Uterus (tissue), 3 donors: ENCODE measurements at regions not wholly inside any gene's neighbourhood (a gene's known extent, or its start where the extent isn't known, plus 50 kb on each side); places are given as distances from the start of the nearest gene placed in this dataset.

ENCODE experiments used
- DNase-seq, 2 donors: peaks; one replicate each; pipeline ENCODE4 v3.0.0-alpha.2; 2019 to 2020
- H3K27ac ChIP-seq, 2 donors: fragments of 200-600 bp; sonication (generic); 1 replicate in 1 of 2; 2 replicates in 1 of 2; pipeline ENCODE4 v1.5.1; 2016 to 2018
- H3K27me3 ChIP-seq, 2 donors: fragments of 200-600 bp; sonication (generic); one replicate each; pipeline ENCODE4 v1.5.1; 2018 to 2019; ENCODE audit warnings: control low read depth in 1 of 2
- H3K36me3 ChIP-seq, 2 donors: fragments of 200-600 bp; sonication (generic); one replicate each; pipeline ENCODE4 v1.5.1; 2019; ENCODE audit warnings: control low read depth in 1 of 2
- H3K4me1 ChIP-seq, 2 donors: fragments of 200-600 bp; sonication (generic); one replicate each; pipeline ENCODE4 v1.5.1; 2018 to 2019; ENCODE audit warnings: control low read depth in 1 of 2
- H3K4me3 ChIP-seq, 2 donors: fragments of 200-600 bp; sonication (generic); 1 replicate in 1 of 2; 2 replicates in 1 of 2; pipeline ENCODE4 v1.5.1; 2018 to 2019; ENCODE audit warnings: mild to moderate bottlenecking in 1 of 2
- H3K9me3 ChIP-seq, 2 donors: fragments of 200-600 bp; sonication (generic); one replicate each; pipeline ENCODE4 v1.5.1; 2019; ENCODE audit warnings: control low read depth in 1 of 2
- POLR2A ChIP-seq, 2 donors: fragments of 450-650 bp; IDR thresholded peaks; one replicate each; pipeline ENCODE4 v1.6.1; 2016; ENCODE audit warnings: antibody characterized with exemption in 2 of 2, mild to moderate bottlenecking in 1 of 2, moderate library complexity in 1 of 2
- intact Hi-C: fragments of 100-400 bp; cut with DNase I; formaldehyde crosslinking; loops from one replicate; pipeline ENCODE4 v1.15.1; 2023; ENCODE audit warnings: low total_unique reads
- TF ChIP-seq, protein P1 (sequence below), 4 experiments: fragments of 200-600 bp in 2 of 4; fragments of 450-650 bp in 2 of 4; sonication (generic) in 2 of 4; IDR thresholded peaks; one replicate each; pipeline ENCODE4 v1.5.1; 2016 to 2019; ENCODE audit warnings: antibody characterized with exemption in 4 of 4, mild to moderate bottlenecking in 2 of 4, moderate library complexity in 1 of 4
- donor health status: DM: yes; HTN: yes; CAD: no.

DNA sequence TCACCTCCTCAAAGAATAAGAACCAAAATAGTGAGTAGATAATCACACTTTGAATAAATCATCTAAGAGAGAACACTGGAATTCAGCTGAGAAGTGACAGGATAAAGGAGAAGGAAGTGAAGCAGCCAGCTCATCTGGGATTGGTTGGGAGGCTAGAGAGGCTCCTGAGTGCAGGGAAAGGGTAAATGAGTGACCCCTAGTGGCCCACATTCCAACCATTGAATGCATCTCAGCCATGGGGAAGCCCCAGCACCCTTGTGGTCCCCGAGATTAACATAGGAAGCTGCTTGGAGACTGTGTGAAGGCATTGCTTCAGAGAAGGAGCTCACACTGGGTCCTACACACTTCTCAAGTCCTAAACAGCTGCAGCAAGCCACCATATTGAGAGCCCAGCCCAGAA lies 82.3 kb downstream of the JRKL start:
- no peak overlapping the region for H3K4me3 ChIP-seq
- no peaks in the 10 kb centered on the region for H3K27me3 ChIP-seq
- H3K27ac ChIP-seq, result no peak overlapping the region
- DNase-seq, result no peak
- intact Hi-C loops, result no loop called here
- no peaks in the 10 kb centered on the region for H3K4me1 ChIP-seq
- H3K9me3 ChIP-seq, result no peaks in the 10 kb centered on the region
- TF ChIP-seq, protein P1, sequence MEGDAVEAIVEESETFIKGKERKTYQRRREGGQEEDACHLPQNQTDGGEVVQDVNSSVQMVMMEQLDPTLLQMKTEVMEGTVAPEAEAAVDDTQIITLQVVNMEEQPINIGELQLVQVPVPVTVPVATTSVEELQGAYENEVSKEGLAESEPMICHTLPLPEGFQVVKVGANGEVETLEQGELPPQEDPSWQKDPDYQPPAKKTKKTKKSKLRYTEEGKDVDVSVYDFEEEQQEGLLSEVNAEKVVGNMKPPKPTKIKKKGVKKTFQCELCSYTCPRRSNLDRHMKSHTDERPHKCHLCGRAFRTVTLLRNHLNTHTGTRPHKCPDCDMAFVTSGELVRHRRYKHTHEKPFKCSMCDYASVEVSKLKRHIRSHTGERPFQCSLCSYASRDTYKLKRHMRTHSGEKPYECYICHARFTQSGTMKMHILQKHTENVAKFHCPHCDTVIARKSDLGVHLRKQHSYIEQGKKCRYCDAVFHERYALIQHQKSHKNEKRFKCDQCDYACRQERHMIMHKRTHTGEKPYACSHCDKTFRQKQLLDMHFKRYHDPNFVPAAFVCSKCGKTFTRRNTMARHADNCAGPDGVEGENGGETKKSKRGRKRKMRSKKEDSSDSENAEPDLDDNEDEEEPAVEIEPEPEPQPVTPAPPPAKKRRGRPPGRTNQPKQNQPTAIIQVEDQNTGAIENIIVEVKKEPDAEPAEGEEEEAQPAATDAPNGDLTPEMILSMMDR (IDR thresholded peaks at IDR 0.05), result no peak
- no peak for TF ChIP-seq POLR2A (IDR thresholded peaks at IDR 0.05)
- H3K36me3 ChIP-seq, result no peaks in the 10 kb centered on the region

DNA sequence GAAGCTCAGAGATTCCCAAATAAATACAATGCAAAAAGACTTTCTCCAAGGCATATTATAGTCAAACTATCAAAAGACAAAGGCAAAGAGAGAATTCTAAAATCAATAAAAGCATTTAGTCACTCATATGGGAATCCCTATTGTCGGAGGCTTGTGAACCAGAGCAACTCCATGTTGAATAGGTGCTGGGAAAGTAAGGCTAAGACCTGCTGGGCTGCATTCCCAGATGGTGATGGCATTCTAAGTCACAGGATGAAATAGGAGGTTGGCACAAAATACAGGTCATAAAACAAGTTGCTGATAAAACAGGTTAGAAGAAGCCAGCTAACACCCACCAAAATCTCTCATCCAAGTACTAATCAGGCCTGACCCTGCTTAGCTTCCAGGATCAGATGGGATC lies 84.5 kb downstream of the JRKL start:
- no peak overlapping the region for H3K4me3 ChIP-seq

DNA sequence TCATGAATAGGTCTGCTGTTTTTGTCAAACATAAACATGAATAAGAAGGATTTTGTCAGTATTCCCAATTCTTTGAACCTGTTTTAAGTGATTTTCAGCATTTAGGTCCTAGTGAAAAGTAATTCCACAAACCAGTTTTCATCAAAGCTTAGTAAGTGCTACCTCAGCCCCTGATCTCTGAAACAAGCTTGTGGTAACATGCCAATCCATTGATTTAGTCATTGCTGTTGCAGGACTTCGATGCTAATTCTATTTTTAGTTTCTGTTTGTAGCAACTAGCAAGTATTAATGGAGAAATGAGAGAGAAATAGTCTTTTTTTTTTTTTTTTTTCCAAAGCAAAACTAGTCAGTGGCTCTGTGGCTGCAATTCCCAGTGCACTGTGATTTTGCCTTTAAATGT lies 91.4 kb downstream of the JRKL start:
- Histone ChIP-seq H3K36me3 (no peaks in the 10 kb centered on the region), H3K4me1 (no peaks in the 10 kb centered on the region), H3K4me3 (no peak overlapping the region), H3K27ac (no peak overlapping the region), H3K27me3 (no peaks in the 10 kb centered on the region), H3K9me3 (no peaks in the 10 kb centered on the region)
- TF ChIP-seq POLR2A (IDR thresholded peaks at IDR 0.05), result no peak
- TF ChIP-seq, protein P1 (IDR thresholded peaks at IDR 0.05), result no peak
- intact Hi-C loops, result no loop called here
- DNase-seq, result no peak

More for the DNA sequence above, 84.5 kb downstream of the JRKL start:
- Histone ChIP-seq H3K27me3 (no peaks in the 10 kb centered on the region), H3K27ac (no peak overlapping the region), H3K9me3 (no peaks in the 10 kb centered on the region), H3K36me3 (no peaks in the 10 kb centered on the region), H3K4me1 (no peaks in the 10 kb centered on the region)
- intact Hi-C loops, result no loop called here
- TF ChIP-seq POLR2A (IDR thresholded peaks at IDR 0.05), result no peak
- TF ChIP-seq, protein P1 (IDR thresholded peaks at IDR 0.05), result no peak
- DNase-seq, result no peak

DNA sequence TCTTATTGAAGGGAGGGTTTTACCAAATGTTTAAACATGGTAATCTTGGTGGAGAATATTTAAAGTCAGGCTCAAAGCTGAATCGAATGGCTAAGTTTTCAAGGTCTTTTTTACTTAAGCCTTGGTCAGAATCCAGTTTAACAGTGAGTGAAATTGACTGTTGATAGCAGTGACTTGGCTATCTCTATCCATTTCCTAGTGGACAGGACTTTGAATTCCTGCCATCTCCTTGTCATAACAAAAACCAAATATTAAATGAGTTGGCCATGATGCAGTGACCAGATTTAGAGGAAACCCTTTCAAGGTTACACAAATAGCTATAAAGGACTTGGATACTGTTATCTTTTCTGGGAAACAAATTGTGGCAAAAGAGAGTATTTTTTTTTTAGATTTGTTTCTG lies 92.0 kb downstream of the JRKL start:
- intact Hi-C loops, result no loop called here
- no peaks in the 10 kb centered on the region for H3K9me3 ChIP-seq
- no peaks in the 10 kb centered on the region for H3K4me1 ChIP-seq
- H3K27ac ChIP-seq, result no peak overlapping the region
- H3K4me3 ChIP-seq, result no peak overlapping the region
- no peak for DNase-seq
- no peaks in the 10 kb centered on the region for H3K36me3 ChIP-seq
- no peaks in the 10 kb centered on the region for H3K27me3 ChIP-seq
- TF ChIP-seq POLR2A (IDR thresholded peaks at IDR 0.05), result no peak
- TF ChIP-seq, protein P1 (IDR thresholded peaks at IDR 0.05), result no peak

DNA sequence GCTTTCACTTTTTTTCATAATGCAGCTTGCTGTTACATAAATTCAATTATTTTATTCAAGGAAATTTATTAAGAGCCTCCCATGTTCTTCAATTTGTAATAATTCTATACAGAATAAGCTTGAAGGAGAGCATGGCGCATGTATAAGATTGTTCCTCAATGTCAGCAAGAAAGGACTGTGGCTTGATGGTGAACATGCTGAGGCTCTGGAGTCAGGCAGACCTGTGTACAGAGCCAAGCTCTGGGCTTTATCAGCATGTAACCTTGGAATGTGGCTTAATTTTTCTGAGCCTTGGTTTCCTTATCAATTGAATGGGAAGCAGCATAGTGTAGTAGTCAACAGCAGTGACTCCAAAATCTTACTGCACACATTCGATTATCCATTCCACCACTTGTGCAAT lies 92.4 kb downstream of the JRKL start:
- Histone ChIP-seq H3K4me1 (no peaks in the 10 kb centered on the region), H3K36me3 (no peaks in the 10 kb centered on the region), H3K27me3 (no peaks in the 10 kb centered on the region), H3K9me3 (no peaks in the 10 kb centered on the region), H3K4me3 (no peak overlapping the region), H3K27ac (no peak overlapping the region)
- no peak for DNase-seq
- intact Hi-C loops, result no loop called here
- no peak for TF ChIP-seq POLR2A (IDR thresholded peaks at IDR 0.05)
- TF ChIP-seq, protein P1 (IDR thresholded peaks at IDR 0.05), result no peak
